SU-DHL-6 (cell line): ENCODE measurements at regions not wholly inside any gene's neighbourhood (a gene's known extent, or its start where the extent isn't known, plus 50 kb on each side); places are given as distances from the start of the nearest gene placed in this dataset.

Experiments
- H2AFZ ChIP-seq: fragments of 200-600 bp; sonication (generic); 2 replicates; pipeline ENCODE4 v1.6.1; 2014; ENCODE audit warnings: low read depth, mild to moderate bottlenecking, moderate library complexity, mixed read lengths, antibody characterized with exemption, low read length; ENCODE audit not compliant: severe bottlenecking
- H3F3A ChIP-seq: fragments of 200-600 bp; shearing (Covaris generic); 2 replicates; pipeline ENCODE4 v1.6.0; 2016; ENCODE audit warnings: antibody characterized with exemption, mild to moderate bottlenecking; ENCODE audit not compliant: insufficient read depth
- H3K27ac ChIP-seq: fragments of 200-600 bp; sonication (generic); 2 replicates; pipeline ENCODE4 v1.5.1; 2016; ENCODE audit warnings: low read depth, mild to moderate bottlenecking, low read length, moderate library complexity, mixed read lengths
- H3K27me3 ChIP-seq: fragments of 200-600 bp; sonication (generic), shearing (Covaris generic); 2 replicates; pipeline ENCODE4 v1.6.0; 2014; ENCODE audit warnings: mild to moderate bottlenecking, low read length
- H3K36me3 ChIP-seq: fragments of 200-600 bp; sonication (generic); 2 replicates; pipeline ENCODE4 v1.6.1; 2014; ENCODE audit warnings: mild to moderate bottlenecking, low read length, mixed read lengths
- H3K4me2 ChIP-seq: fragments of 300-600, 200-600 bp; shearing (Covaris generic), sonication (generic); 2 replicates; pipeline ENCODE4 v1.6.0; 2014; ENCODE audit warnings: low read length, low read depth, mild to moderate bottlenecking; ENCODE audit not compliant: poor library complexity, severe bottlenecking
- H3K4me3 ChIP-seq: fragments of 200-600 bp; sonication (generic); 2 replicates; pipeline ENCODE4 v1.5.1; 2014; ENCODE audit warnings: antibody characterized with exemption, low read length, mild to moderate bottlenecking, mixed read lengths; ENCODE audit not compliant: insufficient read depth, poor library complexity, severe bottlenecking
- H3K79me2 ChIP-seq: fragments of 200-600 bp; sonication (generic); 2 replicates; pipeline ENCODE4 v1.6.1; 2014; ENCODE audit warnings: mild to moderate bottlenecking, low read length, moderate library complexity; ENCODE audit not compliant: insufficient read depth
- H3K9ac ChIP-seq: fragments of 200-600 bp; sonication (generic); 2 replicates; pipeline ENCODE4 v1.7.0; 2014; ENCODE audit warnings: mild to moderate bottlenecking, low read length
- H3K9me2 ChIP-seq: fragments of 200-600 bp; sonication (generic); replicated peaks from 2 replicates; pipeline ENCODE4 v1.6.1; 2014; ENCODE audit warnings: low read length; ENCODE audit not compliant: insufficient read depth
- H3K9me3 ChIP-seq: fragments of 200-600 bp; sonication (generic); 2 replicates; pipeline ENCODE4 v1.6.1; 2014; ENCODE audit warnings: low read length, mixed read lengths; ENCODE audit not compliant: insufficient read depth
- H4K20me1 ChIP-seq: fragments of 200-600 bp; sonication (generic); 2 replicates; pipeline ENCODE4 v1.6.1; 2014; ENCODE audit warnings: low read depth, mild to moderate bottlenecking, antibody characterized with exemption, low read length, moderate library complexity, mixed read lengths
- CTCF ChIP-seq: fragments of 200-600 bp; sonication (generic); IDR thresholded peaks from one replicate; pipeline ENCODE4 v1.5.1; 2017; ENCODE audit warnings: antibody characterized with exemption, mild to moderate bottlenecking, low read length, moderate library complexity; ENCODE audit not compliant: insufficient read depth, poor library complexity, severe bottlenecking
- EZH2phosphoT487 ChIP-seq: fragments of 200-600 bp; sonication (generic), shearing (Covaris generic); conservative IDR thresholded peaks from 2 replicates; pipeline ENCODE4 v1.6.1; 2018; ENCODE audit warnings: mild to moderate bottlenecking, antibody characterized with exemption, low read length, moderate library complexity, mixed read lengths

GRCh38 chr22:22763512-22763911, 119.1 kb downstream of the GGTLC2 start:
- Histone ChIP-seq H3K9me3 (no peaks in the 10 kb centered on the region), H3K27ac (no peak overlapping the region), H3K4me3 (no peak overlapping the region), H3K79me2 (no peaks in the 10 kb centered on the region), H3F3A (no peaks in the 10 kb centered on the region), H4K20me1 (no peaks in the 10 kb centered on the region), H3K27me3 (no peaks in the 10 kb centered on the region), H3K9me2 (no peaks in the 10 kb centered on the region), H3K36me3 (no peaks in the 10 kb centered on the region), H3K9ac (no peak overlapping the region), H3K4me2 (no peak overlapping the region), H2AFZ (no peak overlapping the region)
- TF ChIP-seq CTCF (no peak), EZH2phosphoT487 (no peak)

- no peak for TF ChIP-seq CTCF
- no peak for TF ChIP-seq EZH2phosphoT487
- no peaks in the 10 kb centered on the region for H3K9me3 ChIP-seq
- no peaks in the 10 kb centered on the region for H3K36me3 ChIP-seq
- no peak overlapping the region for H3K4me3 ChIP-seq
- H4K20me1 ChIP-seq: no peaks in the 10 kb centered on the region
- no peak overlapping the region for H3K4me2 ChIP-seq
- no peak overlapping the region for H2AFZ ChIP-seq
- H3K27ac ChIP-seq: no peak overlapping the region
- H3K9ac ChIP-seq: no peak overlapping the region
- no peaks in the 10 kb centered on the region for H3K9me2 ChIP-seq
- no peaks in the 10 kb centered on the region for H3K79me2 ChIP-seq
- H3K27me3 ChIP-seq: no peaks in the 10 kb centered on the region
- H3F3A ChIP-seq: no peaks in the 10 kb centered on the region
Observed at GRCh38 chr22:22764085-22764484, 119.7 kb downstream of the GGTLC2 start.

GRCh38 chr22:22767876-22768602, 119.6 kb upstream of the IGLL5 start:
- Histone ChIP-seq H3K9me2 (no peaks in the 10 kb centered on the region), H3K9ac (no peak overlapping the region), H3K9me3 (no peaks in the 10 kb centered on the region), H3K36me3 (no peaks in the 10 kb centered on the region), H4K20me1 (no peaks in the 10 kb centered on the region), H3K79me2 (no peaks in the 10 kb centered on the region), H3K27ac (no peak overlapping the region), H3F3A (no peaks in the 10 kb centered on the region), H3K27me3 (no peaks in the 10 kb centered on the region), H3K4me2 (no peak overlapping the region), H3K4me3 (no peak overlapping the region), H2AFZ (no peak overlapping the region)
- TF ChIP-seq CTCF: no peak
- no peak for TF ChIP-seq EZH2phosphoT487
